HG03064 (cell line): ENCODE measurements at regions not wholly inside any gene's neighbourhood (a gene's known extent, or its start where the extent isn't known, plus 50 kb on each side); places are given as distances from the start of the nearest gene placed in this dataset.
"Not testable (repeated sequence)": the region's sequence is repeated elsewhere in the genome, so short reads cannot be mapped to it uniquely, and the experiment has no call there.

Source experiments
- ATAC-seq: cut with Tn5 transposase; IDR thresholded peaks from one replicate; pipeline ENCODE4 v1.9.1; 2021; ENCODE audit warnings: low read depth; ENCODE audit not compliant: unreplicated experiment

DNA sequence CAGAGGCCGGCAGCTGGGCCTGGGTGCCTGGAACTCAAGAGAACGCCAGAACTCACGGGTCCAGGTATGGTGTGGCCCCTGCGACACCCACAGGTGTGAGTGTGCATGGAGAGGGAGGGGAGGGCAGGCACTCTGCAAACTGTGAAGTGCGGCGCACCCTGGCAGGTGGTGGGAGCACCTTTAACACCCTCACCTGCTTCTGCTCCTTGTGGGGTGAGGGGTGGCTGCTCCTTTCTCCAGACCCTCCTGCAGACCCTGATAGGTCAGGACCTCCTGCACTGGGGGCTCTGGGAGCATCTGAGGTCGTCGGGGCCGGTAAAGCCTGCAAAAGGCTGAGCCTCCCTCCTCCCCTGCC, 324.7 kb upstream of the SFSWAP start:
- ATAC-seq: no peak

DNA sequence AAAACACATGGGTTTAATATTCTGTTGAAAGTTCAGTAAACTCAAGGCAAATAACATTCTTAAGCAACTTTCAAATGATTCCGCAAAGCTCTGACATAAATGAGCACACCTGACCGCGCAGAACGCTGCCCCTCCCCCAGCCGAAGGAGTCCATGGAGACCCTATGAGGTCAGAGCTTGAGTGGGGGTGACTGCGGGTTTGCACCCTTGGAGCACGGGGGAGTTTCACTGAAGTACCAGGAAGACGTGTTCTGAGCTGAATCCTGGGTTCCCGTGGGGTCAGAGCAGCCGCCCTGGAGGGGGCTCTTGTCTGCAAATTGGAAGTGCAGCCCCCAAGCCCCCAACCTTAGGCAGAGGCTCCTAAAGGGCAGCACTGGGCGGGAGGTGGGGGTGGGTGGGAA, 324.1 kb upstream of the SFSWAP start:
- no peak for ATAC-seq

GRCh38 chr12:131387281-131388163, 323.4 kb upstream of the SFSWAP start:
- no peak for ATAC-seq

- ATAC-seq: not testable (repeated sequence)
Observed at GRCh38 chr12:131388164-131389053, 322.5 kb upstream of the SFSWAP start.

- no peak for ATAC-seq
Observed at GRCh38 chr12:131389054-131390013, 321.6 kb upstream of the SFSWAP start.

DNA sequence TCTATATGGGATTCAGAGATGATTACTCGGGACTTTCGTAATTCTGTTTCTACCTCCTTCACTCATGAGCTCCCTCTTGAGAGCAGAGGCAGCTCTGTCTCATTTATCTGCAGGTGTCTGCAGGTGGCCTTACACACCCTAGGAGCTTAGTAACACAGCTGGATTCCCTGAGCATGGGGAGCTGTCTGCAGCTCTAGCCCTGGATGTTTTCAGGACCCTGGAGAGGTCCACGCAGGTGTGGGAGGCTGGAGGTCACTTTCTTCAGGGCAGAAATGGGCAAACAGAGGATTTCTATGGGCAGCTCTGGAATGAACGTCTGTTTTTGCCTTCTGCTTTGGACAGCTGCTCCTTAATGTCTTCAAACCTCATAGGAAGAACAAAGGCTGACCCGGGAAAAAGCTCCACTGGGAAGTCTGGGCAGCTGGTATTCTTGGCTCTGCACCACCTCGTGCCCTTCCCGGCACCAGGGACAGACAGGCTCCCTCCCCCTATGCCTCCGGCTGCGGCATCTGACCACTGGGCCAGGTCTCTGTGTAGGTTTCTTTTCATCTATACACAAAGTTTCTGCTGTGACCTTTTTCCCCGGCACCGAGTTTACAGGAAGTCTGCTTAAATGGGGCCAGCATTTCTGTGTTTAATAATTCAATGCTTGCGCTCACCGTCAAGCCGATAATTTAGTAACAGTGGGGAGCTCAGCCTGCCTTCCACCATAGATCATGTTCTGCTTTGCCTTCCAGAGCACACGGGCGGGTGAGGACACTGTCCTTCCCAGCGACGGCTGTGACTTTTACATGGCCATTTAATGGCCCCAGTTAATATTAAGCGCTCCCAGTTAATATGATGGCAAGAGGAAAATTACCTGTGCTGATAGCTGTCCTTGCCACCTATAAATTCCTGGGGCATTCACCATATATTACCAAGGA, 320.2 kb upstream of the SFSWAP start:
- ATAC-seq: no peak

GRCh38 chr12:131391399-131391798, 319.5 kb upstream of the SFSWAP start:
- no peak for ATAC-seq

DNA sequence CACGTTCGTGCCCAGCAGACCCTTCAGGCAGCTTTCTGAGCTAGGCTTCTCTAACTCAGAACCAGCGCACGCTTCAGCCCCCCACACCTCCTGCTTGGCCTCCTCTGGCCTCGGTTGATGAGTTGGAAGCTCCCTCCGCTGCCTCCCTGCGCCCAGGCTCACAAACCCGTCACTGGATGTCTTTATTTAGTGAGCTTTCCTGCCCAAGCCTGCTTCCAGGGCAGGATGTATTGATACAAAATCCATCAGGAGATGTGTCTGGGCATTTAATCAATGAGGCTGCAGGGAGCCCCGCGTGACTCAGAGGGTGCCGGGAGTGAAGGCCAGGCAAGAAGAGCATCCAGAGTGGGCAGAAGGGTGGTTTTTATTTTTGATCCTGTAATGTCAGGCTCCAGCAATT, 316.1 kb upstream of the SFSWAP start:
- ATAC-seq: not testable (repeated sequence)

GRCh38 chr12:131395209-131395684, 315.6 kb upstream of the SFSWAP start:
- ATAC-seq: not testable (repeated sequence)

- no peak for ATAC-seq
Observed at GRCh38 chr12:131395971-131396573, 314.8 kb upstream of the SFSWAP start.

GRCh38 chr12:131397493-131398181, 313.3 kb upstream of the SFSWAP start:
- no peak for ATAC-seq

GRCh38 chr12:131399000-131399399, 311.9 kb upstream of the SFSWAP start:
- ATAC-seq: no peak

DNA sequence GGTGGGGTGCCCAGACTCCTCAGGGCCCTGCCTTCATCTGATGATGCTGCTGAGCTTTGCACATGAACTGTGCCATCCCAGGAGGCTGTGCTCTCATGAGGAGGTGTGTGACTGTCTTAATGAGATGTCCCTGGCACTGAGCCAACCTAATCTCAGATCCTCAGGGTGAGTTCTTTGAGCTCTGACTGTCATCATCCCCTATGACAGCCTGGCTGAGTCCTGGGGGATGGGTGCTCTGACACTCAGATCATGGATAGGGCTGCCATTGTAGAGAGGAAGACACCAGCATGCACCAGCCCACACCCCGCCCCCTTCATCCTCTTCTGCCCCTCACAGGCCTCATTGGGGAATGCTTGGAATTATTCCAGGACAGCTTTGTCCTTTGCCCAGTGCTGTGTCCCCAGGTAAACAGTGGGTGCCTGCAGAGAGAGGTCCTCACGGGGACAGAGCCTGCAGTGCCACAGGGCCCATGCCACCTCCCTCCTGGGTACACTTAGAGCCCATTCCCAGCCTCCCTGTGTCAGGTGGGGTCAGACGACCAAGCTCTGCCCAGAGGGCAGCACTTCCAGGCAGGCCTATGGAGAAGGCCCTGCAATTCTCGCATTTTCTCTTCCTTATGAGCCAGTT, 310.1 kb upstream of the SFSWAP start:
- ATAC-seq: not testable (repeated sequence)

- not testable (repeated sequence) for ATAC-seq
Observed at GRCh38 chr12:131401907-131402633, 308.8 kb upstream of the SFSWAP start.

DNA sequence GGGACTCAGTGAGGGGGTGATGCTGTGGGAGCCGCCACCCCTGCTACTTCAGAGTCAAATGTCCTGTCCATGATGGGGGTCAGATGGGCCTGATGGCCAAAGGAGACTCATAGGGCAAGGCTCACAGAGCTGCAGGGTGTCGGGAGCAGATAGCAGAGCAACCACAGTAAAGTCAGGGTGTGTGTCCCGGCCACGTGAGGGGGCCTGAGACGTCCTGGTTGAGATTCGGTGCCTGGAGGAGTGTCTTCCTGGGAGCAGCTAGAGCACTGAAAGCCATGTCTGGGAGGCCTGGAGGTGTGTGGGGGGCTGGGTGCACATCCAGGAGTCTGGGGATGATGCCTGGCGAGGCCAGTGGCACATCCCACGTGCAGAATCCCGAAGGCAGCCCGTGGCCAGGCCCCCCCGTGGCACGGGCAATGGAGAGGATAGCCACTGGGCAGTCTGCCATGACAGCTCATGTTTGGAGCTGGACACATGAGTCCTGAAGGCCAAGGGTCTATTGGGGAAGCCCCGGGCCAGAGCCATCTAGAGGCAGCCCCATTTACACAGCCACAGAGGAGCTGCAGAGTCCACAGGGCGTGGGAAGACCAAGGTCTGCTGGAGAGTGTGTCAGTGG, 308.0 kb upstream of the SFSWAP start:
- no peak for ATAC-seq

DNA sequence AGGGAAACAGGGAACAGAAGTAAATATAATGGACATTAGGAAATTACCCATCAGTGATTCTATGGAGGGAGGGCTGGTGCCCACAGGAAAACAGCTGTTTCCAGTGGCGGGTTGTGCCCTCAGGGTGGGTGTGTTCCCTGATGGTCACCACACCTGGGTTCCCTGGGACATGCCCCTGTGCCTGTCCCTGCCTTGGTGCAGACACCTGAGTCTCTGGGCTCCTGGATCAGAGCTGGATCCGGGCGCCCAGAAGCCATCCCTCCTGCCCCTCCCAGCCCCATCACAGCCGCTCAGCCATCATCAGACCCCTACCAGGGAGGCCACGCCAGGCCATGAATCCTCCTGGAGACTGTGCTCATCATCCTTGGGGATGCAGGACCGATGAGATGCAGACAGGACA, 307.2 kb upstream of the SFSWAP start:
- no peak for ATAC-seq

- ATAC-seq: no peak
Observed at GRCh38 chr12:131404705-131405104, 306.2 kb upstream of the SFSWAP start.
